ENCODE measurements at regions not wholly inside any gene's neighbourhood (a gene's known extent, or its start where the extent isn't known, plus 50 kb on each side); places are given as distances from the start of the nearest gene placed in this dataset.

GRCh38 chr2:118509319-118510004 lies 338.0 kb downstream of the EN1 start:
- ATAC-seq (no peak), DNase-seq (ENCODE audit: low spot score) (no peak)
- ChIA-PET POLR2A (no interaction called here), CTCF (no interaction called here)
- TF ChIP-seq ERG (CRISPR knock-in tag; IDR thresholded peaks at IDR 0.05) = no peak
- no peak for TF ChIP-seq AR (CRISPR knock-in tag; IDR thresholded peaks at IDR 0.05)
- TF ChIP-seq ZNF219 (CRISPR knock-in tag; IDR thresholded peaks at IDR 0.05; ENCODE audit: borderline replicate concordance) = no peak
- TF ChIP-seq ZNF121 (CRISPR knock-in tag; IDR thresholded peaks at IDR 0.05) = no peak
- no peak for TF ChIP-seq ZNF138 (CRISPR knock-in tag; conservative IDR thresholded peaks at IDR 0.05)
- TF ChIP-seq ZMAT4 (CRISPR knock-in tag; IDR thresholded peaks at IDR 0.05) = no peak
- no peak for TF ChIP-seq TCF7 (CRISPR knock-in tag; IDR thresholded peaks at IDR 0.05; ENCODE audit: low read depth)
- no peak for TF ChIP-seq FOXP1 (CRISPR knock-in tag; IDR thresholded peaks at IDR 0.05; ENCODE audit: borderline replicate concordance)
- TF ChIP-seq AFF4 (CRISPR knock-in tag; IDR thresholded peaks at IDR 0.05; ENCODE audit: borderline replicate concordance) = no peak
- no peak for TF ChIP-seq MYBL2 (CRISPR knock-in tag; IDR thresholded peaks at IDR 0.05)
- TF ChIP-seq IRF2 (CRISPR knock-in tag; IDR thresholded peaks at IDR 0.05; ENCODE audit: borderline replicate concordance, low read depth) = no peak
- no peak for TF ChIP-seq SMAD3 (CRISPR knock-in tag; IDR thresholded peaks at IDR 0.05; ENCODE audit: borderline replicate concordance)
- TF ChIP-seq ATF6 (CRISPR knock-in tag; IDR thresholded peaks at IDR 0.05) = no peak
- no peak for TF ChIP-seq E2F1 (CRISPR knock-in tag; IDR thresholded peaks at IDR 0.05)
- TF ChIP-seq CBFB (CRISPR knock-in tag; IDR thresholded peaks at IDR 0.05; ENCODE audit: low read depth) = no peak
- no peak for TF ChIP-seq CTCF (IDR thresholded peaks at IDR 0.05)
- H3K4me3 Mint-ChIP-seq = no peak overlapping the region
- no peak overlapping the region for H3K27ac Mint-ChIP-seq
- H3K36me3 Mint-ChIP-seq = peaks cover 4% of the 10 kb centered on the region; the same call in 1 of the 2 replicates
- H3K4me1 Mint-ChIP-seq = peaks cover 10% of the 10 kb centered on the region
- no peaks in the 10 kb centered on the region for H3K27me3 Mint-ChIP-seq (ENCODE audit: low read depth)
- H3K9me3 Mint-ChIP-seq = peaks cover 8% of the 10 kb centered on the region

Data from WTC11 (cell line).